Neuronal stem cell (in vitro differentiated cells): ENCODE measurements at regions not wholly inside any gene's neighbourhood (a gene's known extent, or its start where the extent isn't known, plus 50 kb on each side); places are given as distances from the start of the nearest gene placed in this dataset.

Source experiments
- DNase-seq: peaks from one replicate; pipeline ENCODE4 v3.0.0-alpha.2; 2013; ENCODE audit warnings: low spot score
- H2AFZ ChIP-seq: one replicate; pipeline ENCODE4 v1.6.1; 2013; ENCODE audit warnings: mild to moderate bottlenecking, low read length, inconsistent platforms
- H2AK5ac ChIP-seq: 2 replicates; pipeline ENCODE4 v1.6.1; 2013; ENCODE audit warnings: low read depth, mild to moderate bottlenecking, inconsistent platforms, low read length, moderate library complexity, mixed read lengths
- H2BK120ac ChIP-seq: 2 replicates; pipeline ENCODE4 v1.6.1; 2013; ENCODE audit warnings: low read depth, mild to moderate bottlenecking, inconsistent platforms, low read length, moderate library complexity, mixed read lengths
- H2BK12ac ChIP-seq: one replicate; pipeline ENCODE4 v1.6.1; 2013; ENCODE audit warnings: low read length, inconsistent platforms
- H2BK15ac ChIP-seq: 2 replicates; pipeline ENCODE4 v1.6.1; 2013; ENCODE audit warnings: mild to moderate bottlenecking, low read length, inconsistent platforms, mixed read lengths
- H2BK5ac ChIP-seq: one replicate; pipeline ENCODE4 v1.6.1; 2013; ENCODE audit warnings: inconsistent platforms, mild to moderate bottlenecking, low read length, moderate library complexity
- H3K14ac ChIP-seq: one replicate; pipeline ENCODE4 v1.6.1; 2013; ENCODE audit warnings: low read length, inconsistent platforms
- H3K18ac ChIP-seq: 2 replicates; pipeline ENCODE4 v1.6.1; 2013; ENCODE audit warnings: low read length, inconsistent platforms
- H3K23ac ChIP-seq: 2 replicates; pipeline ENCODE4 v1.6.1; 2013; ENCODE audit warnings: low read depth, mild to moderate bottlenecking, mixed read lengths, low read length, inconsistent platforms; ENCODE audit not compliant: poor library complexity
- H3K27ac ChIP-seq: replicated peaks from 3 replicates; pipeline ENCODE4 v1.5.1; 2013; ENCODE audit warnings: low read length, inconsistent platforms
- H3K27me3 ChIP-seq, 3 experiments: 2 replicates each; pipeline ENCODE4 v1.6.1; 2013; ENCODE audit warnings: low read length in 3 of 3, mild to moderate bottlenecking in 2 of 3, inconsistent platforms in 1 of 3, low read depth in 1 of 3, mixed read lengths in 1 of 3, moderate library complexity in 1 of 3; ENCODE audit not compliant: control insufficient read depth in 3 of 3, insufficient read depth in 3 of 3
- H3K36me3 ChIP-seq, 2 donors: replicated peaks in 1 of 2; 2 replicates each; pipeline ENCODE4 v1.6.1; 2013; ENCODE audit warnings: low read length in 2 of 2; ENCODE audit not compliant: control insufficient read depth in 2 of 2, insufficient read depth in 2 of 2
- H3K4ac ChIP-seq: 2 replicates; pipeline ENCODE4 v1.6.1; 2013; ENCODE audit warnings: inconsistent platforms, mild to moderate bottlenecking, low read length, moderate library complexity
- H3K4me1 ChIP-seq, 2 donors: 1 replicate in 1 of 2; 2 replicates in 1 of 2; pipeline ENCODE4 v1.6.1; 2013; ENCODE audit warnings: low read length in 2 of 2, low read depth in 1 of 2; ENCODE audit not compliant: control insufficient read depth in 2 of 2, insufficient read depth in 1 of 2
- H3K4me2 ChIP-seq: one replicate; pipeline ENCODE4 v1.6.1; 2013; ENCODE audit warnings: mild to moderate bottlenecking, low read length, inconsistent platforms; ENCODE audit not compliant: insufficient read depth, poor library complexity, severe bottlenecking
- H3K4me3 ChIP-seq, 2 donors: 2 replicates each; pipeline ENCODE4 v1.5.1; 2013; ENCODE audit warnings: low read length in 2 of 2, mild to moderate bottlenecking in 2 of 2, inconsistent platforms in 1 of 2, moderate library complexity in 1 of 2
- H3K79me1 ChIP-seq: one replicate; pipeline ENCODE4 v1.6.1; 2013; ENCODE audit warnings: low read depth, mild to moderate bottlenecking, inconsistent platforms, low read length, moderate library complexity
- H3K9ac ChIP-seq: one replicate; pipeline ENCODE4 v1.6.1; 2013; ENCODE audit warnings: mild to moderate bottlenecking, low read depth, low read length, inconsistent platforms; ENCODE audit not compliant: poor library complexity
- H3K9me3 ChIP-seq, 2 donors: replicated peaks in 1 of 2; 2 replicates each; pipeline versions ENCODE3 to v1.6.1; 2013; ENCODE audit warnings: low read length in 2 of 2, mild to moderate bottlenecking in 2 of 2, inconsistent platforms in 1 of 2, low read depth in 1 of 2, mixed read lengths in 1 of 2, moderate library complexity in 1 of 2; ENCODE audit not compliant: control insufficient read depth in 2 of 2, insufficient read depth in 1 of 2
- H4K8ac ChIP-seq: one replicate; pipeline ENCODE4 v1.6.1; 2013; ENCODE audit warnings: low read depth, mild to moderate bottlenecking, inconsistent platforms, low read length, moderate library complexity
- H4K91ac ChIP-seq: one replicate; pipeline ENCODE4 v1.6.1; 2013; ENCODE audit warnings: low read length, low read depth, mild to moderate bottlenecking, inconsistent platforms; ENCODE audit not compliant: poor library complexity
- WGBS, 2 donors: extraction: QIAGEN DNeasy Blood & Tissue Kit; methylation state at CpG; one replicate each; pipeline ENCODE4 v1.1.7; 2013; ENCODE audit warnings: missing lambda C conversion rate in 2 of 2, mixed read lengths in 1 of 2; ENCODE audit not compliant: insufficient read length in 2 of 2, insufficient replicate concordance in 1 of 2; ENCODE audit errors: extremely low coverage in 2 of 2; 5-methylcytosine and 5-hydroxymethylcytosine counted together

DNA sequence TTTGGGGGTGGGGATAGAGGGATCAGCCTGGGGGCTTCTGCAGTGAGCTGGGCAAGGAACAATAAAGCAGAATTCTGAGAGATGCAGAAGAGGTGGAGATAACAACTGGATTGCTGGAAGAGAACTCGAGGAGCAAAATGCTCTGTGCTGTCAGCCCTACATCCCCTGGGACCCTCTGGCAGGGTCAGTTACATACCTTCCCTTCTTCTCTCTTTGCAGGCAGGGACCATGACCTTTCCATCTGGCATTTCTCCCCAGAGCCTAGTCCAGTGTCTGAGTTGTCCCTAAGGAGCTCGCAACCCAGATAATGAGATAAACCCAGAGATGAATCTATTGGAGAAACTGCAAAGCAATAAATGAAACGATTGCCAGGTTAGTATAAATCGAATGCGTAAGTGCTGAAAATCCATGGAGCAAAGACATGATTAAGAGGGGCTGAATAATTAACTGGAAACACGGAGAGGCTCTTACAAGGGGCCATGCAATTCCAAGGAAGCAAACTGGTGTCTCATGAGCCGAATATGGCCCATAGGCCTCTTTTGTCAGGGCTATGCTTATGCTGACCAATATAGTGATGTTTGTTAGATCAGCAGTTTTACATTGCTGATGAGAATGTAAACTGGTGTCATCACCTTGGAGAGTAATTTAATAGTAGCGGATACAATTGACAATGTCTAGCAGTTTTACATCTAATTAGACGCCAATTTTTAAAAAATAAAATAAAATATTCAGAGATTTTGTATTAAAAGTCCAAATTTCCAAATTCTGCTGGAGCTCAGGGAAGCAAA lies 129.4 kb upstream of the IRX5 start:
- no peak overlapping the region for H3K23ac ChIP-seq
- no peak overlapping the region for H3K4me3 ChIP-seq
- peaks cover 0 to 3% of the 10 kb centered on the region in 2 donors for H3K9me3 ChIP-seq
- DNase-seq, result no peak
- no peak overlapping the region for H2AK5ac ChIP-seq
- no peak overlapping the region for H3K18ac ChIP-seq
- WGBS, 2 donors, result no CpG with 5 or more reads among the region's 9 CpGs
- H2AFZ ChIP-seq, result no peak overlapping the region
- H3K79me1 ChIP-seq, result no peaks in the 10 kb centered on the region
- no peak overlapping the region for H3K4ac ChIP-seq
- H2BK12ac ChIP-seq, result no peak overlapping the region
- H3K14ac ChIP-seq, result no peak overlapping the region
- H4K91ac ChIP-seq, result no peak overlapping the region
- H2BK120ac ChIP-seq, result no peak overlapping the region
- no peaks in the 10 kb centered on the region for H3K36me3 ChIP-seq
- H3K27me3 ChIP-seq, result peaks cover 0 to 5% (median 0%) of the 10 kb centered on the region in 3 experiments
- H3K4me2 ChIP-seq, result no peak overlapping the region
- H3K4me1 ChIP-seq, result no peaks in the 10 kb centered on the region
- no peak overlapping the region for H2BK5ac ChIP-seq
- no peak overlapping the region for H3K9ac ChIP-seq
- H4K8ac ChIP-seq, result no peak overlapping the region
- no peak overlapping the region for H3K27ac ChIP-seq
- H2BK15ac ChIP-seq, result no peak overlapping the region

DNA sequence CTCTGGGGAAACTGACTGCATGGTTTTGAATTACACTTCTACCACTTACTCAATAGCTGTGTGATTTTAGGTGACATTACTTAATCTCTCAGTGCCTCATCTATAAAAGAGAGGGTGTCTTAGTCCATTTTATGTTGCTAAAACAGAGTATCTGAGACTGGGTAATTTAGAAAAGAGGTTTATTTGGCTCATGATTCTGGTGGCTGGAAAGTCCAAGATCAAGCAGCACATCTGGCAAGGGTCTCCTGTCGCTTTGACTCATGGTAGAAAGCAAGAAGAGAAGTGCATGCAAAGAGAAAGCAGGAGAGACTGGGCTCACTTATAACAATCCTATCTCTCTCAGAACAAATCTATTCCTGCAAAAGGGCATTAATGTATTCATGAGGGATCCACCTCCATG lies 132.4 kb upstream of the IRX5 start:
- Histone ChIP-seq H4K91ac (no peak overlapping the region), H3K4me2 (no peak overlapping the region), H4K8ac (no peak overlapping the region), H3K4ac (no peak overlapping the region), H3K4me1 (no peaks in the 10 kb centered on the region), H3K4me3 (no peak overlapping the region), H3K27me3 (no peaks in the 10 kb centered on the region), H3K14ac (no peak overlapping the region), H2BK12ac (no peak overlapping the region), H3K23ac (no peak overlapping the region), H3K79me1 (no peaks in the 10 kb centered on the region), H2BK5ac (no peak overlapping the region), H2AK5ac (no peak overlapping the region), H3K18ac (no peak overlapping the region), H3K27ac (no peak overlapping the region), H2BK15ac (no peak overlapping the region), H3K9ac (no peak overlapping the region), H2BK120ac (no peak overlapping the region), H2AFZ (no peak overlapping the region), H3K9me3 (peaks cover 0 to 3% of the 10 kb centered on the region in 2 donors), H3K36me3 (no peaks in the 10 kb centered on the region)
- WGBS, 2 donors, result no CpG with 5 or more reads among the region's 1 CpG
- no peak for DNase-seq

GRCh38 chr16:54796211-54796610 lies 134.5 kb upstream of the IRX5 start:
- no peaks in the 10 kb centered on the region for H3K79me1 ChIP-seq
- no peaks in the 10 kb centered on the region for H3K36me3 ChIP-seq
- no peak overlapping the region for H2BK120ac ChIP-seq
- DNase-seq, result no peak
- H3K23ac ChIP-seq, result no peak overlapping the region
- H2BK15ac ChIP-seq, result no peak overlapping the region
- H3K18ac ChIP-seq, result no peak overlapping the region
- no peak overlapping the region for H3K4me2 ChIP-seq
- no peak overlapping the region for H4K8ac ChIP-seq
- H3K27me3 ChIP-seq, result peaks cover 0 to 3% (median 0%) of the 10 kb centered on the region in 3 experiments
- no peak overlapping the region for H4K91ac ChIP-seq
- H3K27ac ChIP-seq, result no peak overlapping the region
- H3K4ac ChIP-seq, result no peak overlapping the region
- no peak overlapping the region for H3K4me3 ChIP-seq
- no peaks in the 10 kb centered on the region for H3K4me1 ChIP-seq
- H2BK5ac ChIP-seq, result no peak overlapping the region
- WGBS, 2 donors, result no CpG with 5 or more reads among the region's 5 CpGs
- H2AFZ ChIP-seq, result no peak overlapping the region
- no peak overlapping the region for H2AK5ac ChIP-seq
- H2BK12ac ChIP-seq, result no peak overlapping the region
- no peak overlapping the region for H3K14ac ChIP-seq
- no peak overlapping the region for H3K9ac ChIP-seq
- peaks cover 0 to 3% of the 10 kb centered on the region in 2 donors for H3K9me3 ChIP-seq

- WGBS, 2 donors, result no CpG with 5 or more reads among the region's 2 CpGs
Observed at GRCh38 chr16:54792811-54793210, 137.9 kb upstream of the IRX5 start.

More at GRCh38 chr16:54792811-54793210, 137.9 kb upstream of the IRX5 start:
- H3K18ac ChIP-seq, result no peak overlapping the region
- no peak overlapping the region for H3K27ac ChIP-seq
- no peak overlapping the region for H2BK5ac ChIP-seq
- H2AFZ ChIP-seq, result no peak overlapping the region
- no peak overlapping the region for H4K8ac ChIP-seq
- H2BK120ac ChIP-seq, result no peak overlapping the region
- H3K4me3 ChIP-seq, result no peak overlapping the region
- no peak for DNase-seq
- no peak overlapping the region for H3K4me2 ChIP-seq
- no peaks in the 10 kb centered on the region for H3K4me1 ChIP-seq
- no peak overlapping the region for H2BK12ac ChIP-seq
- H3K9me3 ChIP-seq, result no peaks in the 10 kb centered on the region
- H3K9ac ChIP-seq, result no peak overlapping the region
- H3K79me1 ChIP-seq, result peaks cover 2% of the 10 kb centered on the region
- H3K4ac ChIP-seq, result no peak overlapping the region
- H3K36me3 ChIP-seq, result no peaks in the 10 kb centered on the region
- H2AK5ac ChIP-seq, result no peak overlapping the region
- no peak overlapping the region for H3K23ac ChIP-seq
- H3K14ac ChIP-seq, result no peak overlapping the region
- H4K91ac ChIP-seq, result no peak overlapping the region
- no peak overlapping the region for H2BK15ac ChIP-seq
- peaks cover 0 to 3% (median 0%) of the 10 kb centered on the region in 3 experiments for H3K27me3 ChIP-seq
